GM12878 (cell line): ENCODE measurements at regions not wholly inside any gene's neighbourhood (a gene's known extent, or its start where the extent isn't known, plus 50 kb on each side); places are given as distances from the start of the nearest gene placed in this dataset.

ENCODE experiments used
- ATAC-seq: fragments of 200-7000 bp; cut with Tn5 transposase; 3 replicates; pipeline ENCODE4 v1.9.1; 2020; ENCODE audit warnings: mild to moderate bottlenecking, moderate library complexity
- BruUV-seq: library from RNA; stranded (reverse); fragments of 400-500 nt; replicated peaks from 2 replicates; lab custom pipeline; 2021; lab: Mats Ljungman, UMichigan
- CTCF ChIA-PET: fragments of 300-600 bp; sonication (Branson Sonifier 250); formaldehyde crosslinking; extraction: SDS; loops from one replicate; lab custom pipeline; 2021; ENCODE audit warnings: inconsistent platforms; lab: Yijun Ruan, JAX
- POLR2A ChIA-PET: fragments of 350-600 bp; formaldehyde crosslinking; extraction: SDS; loops from one replicate; lab custom pipeline; 2021; ENCODE audit warnings: inconsistent platforms; lab: Charles Lee
- RAD21 ChIA-PET: fragments of 300-600 bp; sonication (Branson Sonifier 250); formaldehyde crosslinking; loops from one replicate; lab custom pipeline; 2023; ENCODE audit warnings: antibody characterized with exemption; ENCODE audit not compliant: unreplicated experiment; lab: Charles Lee
- SMC1A ChIA-PET: fragments of 300-600 bp; sonication (Branson Sonifier 250); formaldehyde crosslinking; loops from one replicate; lab custom pipeline; 2023; ENCODE audit not compliant: unreplicated experiment, uncharacterized antibody; lab: Charles Lee
- DNase-seq: peaks from one replicate; pipeline ENCODE4 v3.0.0-alpha.2; 2011; ENCODE audit warnings: low read depth, low spot score
- FAIRE-seq: peaks from 3 replicates; lab custom pipeline; 2011; peaks lifted over from hg19 to GRCh38; lab: Jason Lieb, UNC
- H2AFZ ChIP-seq: 2 replicates; pipeline ENCODE4 v1.6.0; 2011; ENCODE audit warnings: low read depth, low read length, control low read depth; ENCODE audit not compliant: control insufficient read depth
- H3K27ac ChIP-seq: 2 replicates; pipeline ENCODE4 v1.5.1; 2011; ENCODE audit warnings: control low read depth; ENCODE audit not compliant: control insufficient read depth, insufficient read depth
- H3K27me3 ChIP-seq, 2 experiments: replicated peaks in 1 of 2; 2 replicates each; pipeline versions ENCODE4 v1.6.0 to v1.6.1; 2011; ENCODE audit warnings: low read length in 1 of 2; ENCODE audit not compliant: control insufficient read depth in 2 of 2, insufficient read depth in 2 of 2
- H3K36me3 ChIP-seq, 2 experiments: 2 replicates each; pipeline ENCODE4 v1.5.1; 2011; ENCODE audit warnings: low read length in 1 of 2; ENCODE audit not compliant: control insufficient read depth in 2 of 2, insufficient read depth in 2 of 2
- H3K4me1 ChIP-seq: 2 replicates; pipeline ENCODE4 v1.6.1; 2011; ENCODE audit warnings: mild to moderate bottlenecking, low read length, moderate library complexity, mixed read lengths; ENCODE audit not compliant: control insufficient read depth, insufficient read depth
- H3K4me2 ChIP-seq: 2 replicates; pipeline ENCODE4 v1.6.0; 2011; ENCODE audit warnings: control low read depth; ENCODE audit not compliant: control insufficient read depth, insufficient read depth
- H3K4me3 ChIP-seq: fragments of 200-600 bp; sonication (generic); 2 replicates; pipeline ENCODE4 v1.5.1; 2016
- H3K79me2 ChIP-seq: 2 replicates; pipeline ENCODE4 v1.6.0; 2011; ENCODE audit warnings: low read length; ENCODE audit not compliant: control insufficient read depth, insufficient read depth
- H3K9ac ChIP-seq: 2 replicates; pipeline ENCODE4 v1.8.0; 2011; ENCODE audit warnings: low read length, control low read depth, mixed read lengths; ENCODE audit not compliant: control insufficient read depth, insufficient read depth
- H3K9me3 ChIP-seq: replicated peaks from 3 replicates; pipeline ENCODE4 v1.5.1; 2011; ENCODE audit warnings: mild to moderate bottlenecking, low read length; ENCODE audit not compliant: control insufficient read depth, insufficient read depth
- H4K20me1 ChIP-seq: 2 replicates; pipeline ENCODE4 v1.6.0; 2011; ENCODE audit not compliant: control insufficient read depth, insufficient read depth
- BCLAF1 ChIP-seq: fragments of 450-650 bp; IDR thresholded peaks from 2 replicates; pipeline ENCODE4 v1.6.1; 2017; ENCODE audit warnings: antibody characterized with exemption, mild to moderate bottlenecking, moderate library complexity
- E4F1 ChIP-seq: fragments of 450-650 bp; IDR thresholded peaks from 2 replicates; pipeline ENCODE4 v1.6.1; 2018; ENCODE audit warnings: borderline replicate concordance, mild to moderate bottlenecking; ENCODE audit not compliant: partially characterized antibody
- EGR1 ChIP-seq, 2 experiments: IDR thresholded peaks; 1 replicate in 1 of 2; 2 replicates in 1 of 2; pipeline ENCODE4 v1.6.1; 2011 to 2012; ENCODE audit warnings: low read depth in 2 of 2, low read length in 2 of 2, borderline replicate concordance in 1 of 2, mild to moderate bottlenecking in 1 of 2, moderate library complexity in 1 of 2
- ESRRA ChIP-seq: IDR thresholded peaks from 2 replicates; pipeline ENCODE4 v1.6.1; 2012; ENCODE audit warnings: mild to moderate bottlenecking, low read length, improper control_type of control experiment
- HDAC2 ChIP-seq: fragments of 200-600 bp; sonication (generic); IDR thresholded peaks from 2 replicates; pipeline ENCODE4 v1.6.1; 2017
- JUNB ChIP-seq: IDR thresholded peaks from 2 replicates; pipeline ENCODE4 v1.6.1; 2016; ENCODE audit warnings: antibody characterized with exemption, mild to moderate bottlenecking
- NFYA ChIP-seq: IDR thresholded peaks from 2 replicates; pipeline ENCODE4 v1.6.1; 2011; ENCODE audit warnings: low read depth, mild to moderate bottlenecking, low read length, improper control_type of control experiment, borderline replicate concordance
- RB1 ChIP-seq: fragments of 450-650 bp; formaldehyde crosslinking; IDR thresholded peaks from 2 replicates; pipeline ENCODE4 v1.6.1; 2017; ENCODE audit warnings: mild to moderate bottlenecking, borderline replicate concordance
- SMAD5 ChIP-seq: IDR thresholded peaks from 2 replicates; pipeline ENCODE4 v1.6.1; 2016; ENCODE audit warnings: antibody characterized with exemption, low read depth
- STAT3 ChIP-seq: IDR thresholded peaks from 2 replicates; pipeline ENCODE4 v1.6.1; 2011; ENCODE audit warnings: low read depth, low read length, improper control_type of control experiment
- TARDBP ChIP-seq: IDR thresholded peaks from 2 replicates; pipeline ENCODE4 v1.6.1; 2016; ENCODE audit warnings: borderline replicate concordance
- WGBS: methylation state at CpG from one replicate; pipeline ENCODE4 v1.1.6; 2016; ENCODE audit warnings: low lambda C conversion rate; ENCODE audit not compliant: insufficient replicate concordance, insufficient coverage; ENCODE audit errors: missing lambda C conversion rate; 5-methylcytosine and 5-hydroxymethylcytosine counted together
- in situ Hi-C: fragments of 300-500 bp; cut with MboI; formaldehyde crosslinking; loops from 9 replicates; pipeline ENCODE4 v1.14.3; 2018; ENCODE audit warnings: mixed read lengths
- intact Hi-C: fragments of 100-400 bp; cut with micrococcal nuclease; formaldehyde crosslinking; loops from one replicate; pipeline ENCODE4 v1.14.2; 2022; ENCODE audit not compliant: unreplicated experiment
- TF ChIP-seq, protein P1 (sequence below): fragments of 450-650 bp; IDR thresholded peaks from 2 replicates; pipeline ENCODE4 v1.6.1; 2017; ENCODE audit warnings: mild to moderate bottlenecking, moderate library complexity

DNA sequence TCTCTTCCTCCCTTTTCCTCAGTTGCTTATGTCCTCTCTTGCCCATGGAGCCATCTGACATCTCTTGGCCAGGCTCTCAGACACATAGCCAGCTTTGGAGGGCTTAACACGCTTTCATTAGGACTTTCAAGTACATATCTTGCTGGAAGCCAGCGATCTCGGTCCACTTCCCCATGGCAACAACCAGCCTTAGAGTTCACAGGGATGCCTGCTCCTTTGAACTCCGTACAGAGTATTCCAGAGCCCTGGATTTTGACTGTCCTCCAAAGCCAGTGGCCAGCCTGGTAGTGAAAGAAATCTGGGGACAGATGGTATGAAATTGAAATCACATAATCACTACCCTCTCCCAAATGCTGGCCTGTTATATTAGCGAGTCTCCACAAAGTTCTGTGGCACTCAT lies 370.5 kb upstream of the NPVF start:
- Histone ChIP-seq H3K4me3 (no peak overlapping the region), H4K20me1 (no peaks in the 10 kb centered on the region), H3K4me1 (no peaks in the 10 kb centered on the region), H3K36me3 (no peaks in the 10 kb centered on the region), H3K9ac (no peak overlapping the region), H3K4me2 (no peak overlapping the region), H3K9me3 (no peaks in the 10 kb centered on the region), H2AFZ (no peak overlapping the region), H3K27ac (no peak overlapping the region), H3K27me3 (no peaks in the 10 kb centered on the region; a peak in 1 of 4 replicates), H3K79me2 (no peaks in the 10 kb centered on the region)
- 48% methylated on average over 5 of the region's 5 CpGs for WGBS
- ATAC-seq (no peak), DNase-seq (no peak), FAIRE-seq (no peak)
- RAD21 ChIA-PET, result no interaction called here
- POLR2A ChIA-PET, result no interaction called here
- intact Hi-C loops, result no loop called here
- SMC1A ChIA-PET, result no interaction called here
- CTCF ChIA-PET, result no interaction called here
- in situ Hi-C loops, result no loop called here
- no peak for TF ChIP-seq ESRRA
- no peak for TF ChIP-seq E4F1
- TF ChIP-seq BCLAF1, result no peak
- TF ChIP-seq HDAC2, result no peak
- TF ChIP-seq NFYA, result no peak
- TF ChIP-seq, protein P1, sequence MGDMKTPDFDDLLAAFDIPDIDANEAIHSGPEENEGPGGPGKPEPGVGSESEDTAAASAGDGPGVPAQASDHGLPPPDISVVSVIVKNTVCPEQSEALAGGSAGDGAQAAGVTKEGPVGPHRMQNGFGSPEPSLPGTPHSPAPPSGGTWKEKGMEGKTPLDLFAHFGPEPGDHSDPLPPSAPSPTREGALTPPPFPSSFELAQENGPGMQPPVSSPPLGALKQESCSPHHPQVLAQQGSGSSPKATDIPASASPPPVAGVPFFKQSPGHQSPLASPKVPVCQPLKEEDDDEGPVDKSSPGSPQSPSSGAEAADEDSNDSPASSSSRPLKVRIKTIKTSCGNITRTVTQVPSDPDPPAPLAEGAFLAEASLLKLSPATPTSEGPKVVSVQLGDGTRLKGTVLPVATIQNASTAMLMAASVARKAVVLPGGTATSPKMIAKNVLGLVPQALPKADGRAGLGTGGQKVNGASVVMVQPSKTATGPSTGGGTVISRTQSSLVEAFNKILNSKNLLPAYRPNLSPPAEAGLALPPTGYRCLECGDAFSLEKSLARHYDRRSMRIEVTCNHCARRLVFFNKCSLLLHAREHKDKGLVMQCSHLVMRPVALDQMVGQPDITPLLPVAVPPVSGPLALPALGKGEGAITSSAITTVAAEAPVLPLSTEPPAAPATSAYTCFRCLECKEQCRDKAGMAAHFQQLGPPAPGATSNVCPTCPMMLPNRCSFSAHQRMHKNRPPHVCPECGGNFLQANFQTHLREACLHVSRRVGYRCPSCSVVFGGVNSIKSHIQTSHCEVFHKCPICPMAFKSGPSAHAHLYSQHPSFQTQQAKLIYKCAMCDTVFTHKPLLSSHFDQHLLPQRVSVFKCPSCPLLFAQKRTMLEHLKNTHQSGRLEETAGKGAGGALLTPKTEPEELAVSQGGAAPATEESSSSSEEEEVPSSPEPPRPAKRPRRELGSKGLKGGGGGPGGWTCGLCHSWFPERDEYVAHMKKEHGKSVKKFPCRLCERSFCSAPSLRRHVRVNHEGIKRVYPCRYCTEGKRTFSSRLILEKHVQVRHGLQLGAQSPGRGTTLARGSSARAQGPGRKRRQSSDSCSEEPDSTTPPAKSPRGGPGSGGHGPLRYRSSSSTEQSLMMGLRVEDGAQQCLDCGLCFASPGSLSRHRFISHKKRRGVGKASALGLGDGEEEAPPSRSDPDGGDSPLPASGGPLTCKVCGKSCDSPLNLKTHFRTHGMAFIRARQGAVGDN, result no peak
- TF ChIP-seq JUNB, result no peak
- TF ChIP-seq STAT3, result no peak
- TF ChIP-seq RB1, result no peak
- no peak for TF ChIP-seq TARDBP
- no peak for TF ChIP-seq SMAD5
- TF ChIP-seq EGR1 (IDR thresholded peaks at IDR 0.05; ENCODE audit: borderline replicate concordance in 1 of 2, low read depth in 2 of 2, low read length in 2 of 2), result no peak
- BruUV-seq, result no TSS peak
